Upper lobe of left lung (tissue), 6 donors: ENCODE measurements at regions not wholly inside any gene's neighbourhood (a gene's known extent, or its start where the extent isn't known, plus 50 kb on each side); places are given as distances from the start of the nearest gene placed in this dataset.

Experiments
- ATAC-seq, 2 donors: fragments of 200-7000 bp; cut with Tn5 transposase; one replicate each; pipeline ENCODE4 v1.9.1; 2022; ENCODE audit warnings: mild to moderate bottlenecking in 2 of 2, moderate library complexity in 2 of 2; ENCODE audit not compliant: low FRiP score in 2 of 2
- DNase-seq, 2 donors: peaks; one replicate each; pipeline ENCODE4 v3.0.0-alpha.2; 2019 to 2020
- H3K27ac ChIP-seq, 4 donors: fragments of 200-600 bp; sonication (generic); one replicate each; pipeline ENCODE4 v1.5.1; 2016 to 2019
- H3K27me3 ChIP-seq, 4 donors: fragments of 200-600 bp; sonication (generic); one replicate each; pipeline ENCODE4 v1.5.1; 2017 to 2019
- H3K36me3 ChIP-seq, 4 donors: fragments of 200-600 bp; sonication (generic); one replicate each; pipeline ENCODE4 v1.5.1; 2016 to 2019
- H3K4me1 ChIP-seq, 4 donors: fragments of 200-600 bp; sonication (generic); one replicate each; pipeline ENCODE4 v1.5.1; 2018 to 2019
- H3K4me3 ChIP-seq, 4 donors: fragments of 200-600 bp; sonication (generic); one replicate each; pipeline ENCODE4 v1.5.1; 2017 to 2019; ENCODE audit warnings: mild to moderate bottlenecking in 2 of 4, moderate library complexity in 1 of 4
- H3K9me3 ChIP-seq, 4 donors: fragments of 200-600 bp; sonication (generic); one replicate each; pipeline ENCODE4 v1.5.1; 2018 to 2019
- CTCF ChIP-seq, 6 experiments: fragments of 450-650 bp in 4 of 6; fragments of 200-600 bp in 2 of 6; sonication (generic) in 2 of 6; IDR thresholded peaks; one replicate each; pipeline ENCODE4 v1.5.1; 2016 to 2019; ENCODE audit warnings: antibody characterized with exemption in 6 of 6
- EP300 ChIP-seq, 4 donors: sonication (generic); formaldehyde crosslinking; IDR thresholded peaks; one replicate each; pipeline ENCODE4 v1.5.1; 2017; ENCODE audit warnings: antibody characterized with exemption in 4 of 4, control low read depth in 2 of 4
- POLR2A ChIP-seq, 4 donors: fragments of 450-650 bp; IDR thresholded peaks; one replicate each; pipeline ENCODE4 v1.5.1; 2016 to 2017; ENCODE audit warnings: antibody characterized with exemption in 4 of 4, mild to moderate bottlenecking in 2 of 4
- POLR2AphosphoS5 ChIP-seq, 2 donors: sonication (generic); formaldehyde crosslinking; IDR thresholded peaks; one replicate each; pipeline ENCODE4 v1.5.1; 2017; ENCODE audit warnings: antibody characterized with exemption in 2 of 2
- WGBS, 2 donors: methylation state at CpG; one replicate each; pipeline ENCODE4 v1.1.5; 2017 to 2018; 5-methylcytosine and 5-hydroxymethylcytosine counted together
- donor health status: DM: no; HTN: no; CAD: no; lungs with moderate emphysema.
- donor health status: DM: no; HTN: yes; CAD: no; lungs with severe emphysema.

- TF ChIP-seq EP300 (IDR thresholded peaks at IDR 0.05) (no peak), CTCF (IDR thresholded peaks at IDR 0.05) (no peak)
- Histone ChIP-seq H3K36me3 (no peaks in the 10 kb centered on the region), H3K4me3 (no peak overlapping the region), H3K27me3 (no peaks in the 10 kb centered on the region), H3K9me3 (peaks cover 0 to under 1% (median 0%) of the 10 kb centered on the region in 4 donors), H3K27ac (no peak overlapping the region), H3K4me1 (no peaks in the 10 kb centered on the region)
- ATAC-seq (no peak), DNase-seq (no peak)
- WGBS, 2 donors = 73 to 81% methylated on average over 1 of the region's 1 CpG
Measured at GRCh38 chr13:22405891-22406290, 735.0 kb downstream of the FGF9 start.

GRCh38 chr13:22412452-22412851, 741.6 kb downstream of the FGF9 start:
- ATAC-seq = no peak
- 82 to 96% methylated on average over 1 of the region's 1 CpG for WGBS, 2 donors
- no peaks in the 10 kb centered on the region for H3K27me3 ChIP-seq
- no peak for TF ChIP-seq POLR2AphosphoS5 (IDR thresholded peaks at IDR 0.05)
- no peak for TF ChIP-seq EP300 (IDR thresholded peaks at IDR 0.05)
- TF ChIP-seq CTCF (IDR thresholded peaks at IDR 0.05) = no peak
- no peak for TF ChIP-seq POLR2A (IDR thresholded peaks at IDR 0.05)
- H3K27ac ChIP-seq = no peak overlapping the region
- no peak for DNase-seq
- H3K9me3 ChIP-seq = peaks cover 14 to 27% (median 19%) of the 10 kb centered on the region in 4 donors
- no peaks in the 10 kb centered on the region for H3K4me1 ChIP-seq
- no peak overlapping the region for H3K4me3 ChIP-seq
- no peaks in the 10 kb centered on the region for H3K36me3 ChIP-seq

GRCh38 chr13:22422023-22422422, 751.1 kb downstream of the FGF9 start:
- ATAC-seq (no peak), DNase-seq (no peak)
- TF ChIP-seq EP300 (IDR thresholded peaks at IDR 0.05) (no peak), POLR2A (IDR thresholded peaks at IDR 0.05) (no peak), CTCF (IDR thresholded peaks at IDR 0.05) (no peak), POLR2AphosphoS5 (IDR thresholded peaks at IDR 0.05) (no peak)
- no peaks in the 10 kb centered on the region for H3K9me3 ChIP-seq
- H3K36me3 ChIP-seq = no peaks in the 10 kb centered on the region
- no peaks in the 10 kb centered on the region for H3K4me1 ChIP-seq
- H3K4me3 ChIP-seq = no peak overlapping the region
- H3K27ac ChIP-seq = no peak overlapping the region
- H3K27me3 ChIP-seq = no peaks in the 10 kb centered on the region

GRCh38 chr13:22422712-22423111, 751.8 kb downstream of the FGF9 start:
- ATAC-seq = no peak
- no peaks in the 10 kb centered on the region for H3K27me3 ChIP-seq
- no peaks in the 10 kb centered on the region for H3K36me3 ChIP-seq
- H3K27ac ChIP-seq = no peak overlapping the region
- no peak for TF ChIP-seq POLR2AphosphoS5 (IDR thresholded peaks at IDR 0.05)
- no peak for TF ChIP-seq EP300 (IDR thresholded peaks at IDR 0.05)
- no peak for TF ChIP-seq POLR2A (IDR thresholded peaks at IDR 0.05)
- no peaks in the 10 kb centered on the region for H3K9me3 ChIP-seq
- WGBS, 2 donors = 72 to 79% methylated on average over 7 of the region's 7 CpGs
- no peak overlapping the region for H3K4me3 ChIP-seq
- H3K4me1 ChIP-seq = no peaks in the 10 kb centered on the region
- DNase-seq = no peak

- Histone ChIP-seq H3K4me3 (no peak overlapping the region), H3K36me3 (no peaks in the 10 kb centered on the region), H3K27me3 (no peaks in the 10 kb centered on the region), H3K9me3 (no peaks in the 10 kb centered on the region), H3K4me1 (peaks cover 0 to 3% (median 0%) of the 10 kb centered on the region in 4 donors), H3K27ac (no peak overlapping the region)
- TF ChIP-seq CTCF (IDR thresholded peaks at IDR 0.05) (no peak), POLR2A (IDR thresholded peaks at IDR 0.05) (no peak), POLR2AphosphoS5 (IDR thresholded peaks at IDR 0.05) (no peak), EP300 (IDR thresholded peaks at IDR 0.05) (no peak)
- DNase-seq (no peak), ATAC-seq (no peak)
- 92 to 95% methylated on average over 1 of the region's 1 CpG for WGBS, 2 donors
Measured at GRCh38 chr13:22423261-22423660, 752.4 kb downstream of the FGF9 start.
